GM23338 (cell line): ENCODE measurements at regions not wholly inside any gene's neighbourhood (a gene's known extent, or its start where the extent isn't known, plus 50 kb on each side); places are given as distances from the start of the nearest gene placed in this dataset.

Source experiments
- ATAC-seq: fragments of 200-7000 bp; cut with Tn5 transposase; 3 replicates; pipeline ENCODE4 v1.9.1; 2020
- DNase-seq: peaks from one replicate; pipeline ENCODE4 v3.0.0-alpha.2; 2015; ENCODE audit warnings: low spot score
- H2AFZ ChIP-seq: fragments of 200-600 bp; sonication (generic); 2 replicates; pipeline ENCODE4 v1.8.0; 2016; ENCODE audit warnings: antibody characterized with exemption, mild to moderate bottlenecking, moderate library complexity
- H3F3A ChIP-seq: fragments of 200-600 bp; sonication (generic); replicated peaks from 2 replicates; pipeline ENCODE4 v1.8.0; 2017; ENCODE audit warnings: antibody characterized with exemption, mixed run types, low read depth
- H3K27ac ChIP-seq: fragments of 200-600 bp; sonication (generic); 2 replicates; pipeline ENCODE4 v1.6.1; 2016; ENCODE audit warnings: low read depth
- H3K27me3 ChIP-seq: fragments of 200-600 bp; sonication (generic); 2 replicates; pipeline ENCODE4 v1.8.0; 2016; ENCODE audit warnings: mild to moderate bottlenecking, mixed run types, moderate library complexity; ENCODE audit not compliant: insufficient read depth
- H3K36me3 ChIP-seq: fragments of 200-600 bp; sonication (generic); 2 replicates; pipeline ENCODE4 v1.8.0; 2016; ENCODE audit warnings: mild to moderate bottlenecking; ENCODE audit not compliant: insufficient read depth
- H3K4me1 ChIP-seq: fragments of 200-600 bp; sonication (generic); 2 replicates; pipeline ENCODE4 v1.8.0; 2016; ENCODE audit warnings: mild to moderate bottlenecking, moderate library complexity; ENCODE audit not compliant: insufficient read depth
- H3K4me2 ChIP-seq: fragments of 200-600 bp; sonication (generic); 2 replicates; pipeline ENCODE4 v1.7.1; 2017; ENCODE audit warnings: mixed run types
- H3K4me3 ChIP-seq: fragments of 200-600 bp; sonication (generic); 2 replicates; pipeline ENCODE4 v1.6.1; 2016; ENCODE audit warnings: mixed run types
- H3K79me2 ChIP-seq: fragments of 200-600 bp; sonication (generic); replicated peaks from 2 replicates; pipeline ENCODE4 v1.8.0; 2017; ENCODE audit warnings: mild to moderate bottlenecking; ENCODE audit not compliant: insufficient read depth
- H3K9me2 ChIP-seq: fragments of 200-600 bp; sonication (generic); 2 replicates; pipeline ENCODE4 v1.8.0; 2017; ENCODE audit not compliant: insufficient read depth
- H4K20me1 ChIP-seq: fragments of 200-600 bp; sonication (generic); replicated peaks from 2 replicates; pipeline ENCODE4 v1.8.0; 2017; ENCODE audit warnings: mild to moderate bottlenecking; ENCODE audit not compliant: insufficient read depth
- H3K27ac Mint-ChIP-seq: 2 replicates; pipeline ENCODE4 v1.8.0; 2020; ENCODE audit warnings: inconsistent platforms, mild to moderate bottlenecking, moderate library complexity, mixed read lengths
- H3K27me3 Mint-ChIP-seq: 3 replicates; pipeline ENCODE4 v1.8.0; 2022; ENCODE audit warnings: low read depth, mild to moderate bottlenecking, moderate library complexity, mixed read lengths, inconsistent platforms; ENCODE audit not compliant: insufficient read depth, poor library complexity
- H3K36me3 Mint-ChIP-seq: 3 replicates; pipeline ENCODE4 v1.8.0; 2021; ENCODE audit warnings: low read depth, mild to moderate bottlenecking, inconsistent platforms, moderate library complexity, mixed read lengths
- H3K4me1 Mint-ChIP-seq: 3 replicates; pipeline ENCODE4 v1.8.0; 2020; ENCODE audit warnings: mild to moderate bottlenecking, inconsistent platforms, mixed read lengths
- H3K4me3 Mint-ChIP-seq: 3 replicates; pipeline ENCODE4 v1.8.0; 2021; ENCODE audit warnings: moderate library complexity, mild to moderate bottlenecking, inconsistent platforms, mixed read lengths
- H3K9me3 Mint-ChIP-seq: 3 replicates; pipeline ENCODE4 v1.8.0; 2020; ENCODE audit warnings: moderate library complexity, mild to moderate bottlenecking, inconsistent platforms, mixed read lengths
- CREB1 ChIP-seq: fragments of 250-450 bp; sonication (Bioruptor Pico); IDR thresholded peaks from 2 replicates; pipeline ENCODE4 v1.5.0; 2020; ENCODE audit warnings: low read depth, mild to moderate bottlenecking, moderate library complexity
- CTCF ChIP-seq, 2 experiments: fragments of 200-600 bp in 1 of 2; sonication (generic) in 1 of 2; conservative IDR thresholded peaks; 2 replicates each; pipeline versions ENCODE4 v1.5.1 to v1.6.1; 2016 to 2017; ENCODE audit warnings: antibody characterized with exemption in 2 of 2, low read depth in 2 of 2, mild to moderate bottlenecking in 2 of 2, moderate library complexity in 1 of 2
- ETS1 ChIP-seq: IDR thresholded peaks from 2 replicates; pipeline ENCODE4 v1.6.1; 2016; ENCODE audit warnings: antibody characterized with exemption
- EZH2 ChIP-seq: fragments of 200-600 bp; sonication (generic); IDR thresholded peaks from one replicate; pipeline ENCODE4 v1.8.0; 2017; ENCODE audit warnings: antibody characterized with exemption, mild to moderate bottlenecking, low read depth; ENCODE audit not compliant: unreplicated experiment
- EZH2phosphoT487 ChIP-seq: fragments of 200-600 bp; sonication (generic); IDR thresholded peaks from one replicate; pipeline ENCODE4 v1.8.1; 2018; ENCODE audit warnings: antibody characterized with exemption; ENCODE audit not compliant: unreplicated experiment
- JUNB ChIP-seq: IDR thresholded peaks from one replicate; pipeline ENCODE4 v1.6.1; 2016; ENCODE audit warnings: antibody characterized with exemption; ENCODE audit not compliant: unreplicated experiment
- NANOG ChIP-seq: IDR thresholded peaks from 2 replicates; pipeline ENCODE4 v1.6.1; 2016; ENCODE audit warnings: antibody characterized with exemption, borderline replicate concordance
- POLR2AphosphoS5 ChIP-seq: IDR thresholded peaks from 2 replicates; pipeline ENCODE4 v1.6.1; 2016; ENCODE audit warnings: antibody characterized with exemption, low read depth
- STAT1 ChIP-seq: IDR thresholded peaks from one replicate; pipeline ENCODE4 v1.6.1; 2016; ENCODE audit warnings: antibody characterized with exemption; ENCODE audit not compliant: unreplicated experiment
- ZNF114 ChIP-seq: fragments of 250-450 bp; sonication (Bioruptor Pico); IDR thresholded peaks from 2 replicates; pipeline ENCODE4 v1.5.0; 2020; ENCODE audit warnings: mild to moderate bottlenecking, moderate library complexity
- ZNF331 ChIP-seq: fragments of 250-450 bp; sonication (Bioruptor Pico); IDR thresholded peaks from 2 replicates; pipeline ENCODE4 v1.5.0; 2020; ENCODE audit warnings: low read depth, mild to moderate bottlenecking, moderate library complexity
- TF ChIP-seq, protein P1 (sequence below): IDR thresholded peaks from one replicate; pipeline ENCODE4 v1.6.1; 2018; ENCODE audit warnings: antibody characterized with exemption; ENCODE audit not compliant: unreplicated experiment

GRCh38 chr6:11659757-11660156 is 118.8 kb downstream of the ADTRP start (continued):
- TF ChIP-seq POLR2AphosphoS5: no peak
- TF ChIP-seq, protein P1, sequence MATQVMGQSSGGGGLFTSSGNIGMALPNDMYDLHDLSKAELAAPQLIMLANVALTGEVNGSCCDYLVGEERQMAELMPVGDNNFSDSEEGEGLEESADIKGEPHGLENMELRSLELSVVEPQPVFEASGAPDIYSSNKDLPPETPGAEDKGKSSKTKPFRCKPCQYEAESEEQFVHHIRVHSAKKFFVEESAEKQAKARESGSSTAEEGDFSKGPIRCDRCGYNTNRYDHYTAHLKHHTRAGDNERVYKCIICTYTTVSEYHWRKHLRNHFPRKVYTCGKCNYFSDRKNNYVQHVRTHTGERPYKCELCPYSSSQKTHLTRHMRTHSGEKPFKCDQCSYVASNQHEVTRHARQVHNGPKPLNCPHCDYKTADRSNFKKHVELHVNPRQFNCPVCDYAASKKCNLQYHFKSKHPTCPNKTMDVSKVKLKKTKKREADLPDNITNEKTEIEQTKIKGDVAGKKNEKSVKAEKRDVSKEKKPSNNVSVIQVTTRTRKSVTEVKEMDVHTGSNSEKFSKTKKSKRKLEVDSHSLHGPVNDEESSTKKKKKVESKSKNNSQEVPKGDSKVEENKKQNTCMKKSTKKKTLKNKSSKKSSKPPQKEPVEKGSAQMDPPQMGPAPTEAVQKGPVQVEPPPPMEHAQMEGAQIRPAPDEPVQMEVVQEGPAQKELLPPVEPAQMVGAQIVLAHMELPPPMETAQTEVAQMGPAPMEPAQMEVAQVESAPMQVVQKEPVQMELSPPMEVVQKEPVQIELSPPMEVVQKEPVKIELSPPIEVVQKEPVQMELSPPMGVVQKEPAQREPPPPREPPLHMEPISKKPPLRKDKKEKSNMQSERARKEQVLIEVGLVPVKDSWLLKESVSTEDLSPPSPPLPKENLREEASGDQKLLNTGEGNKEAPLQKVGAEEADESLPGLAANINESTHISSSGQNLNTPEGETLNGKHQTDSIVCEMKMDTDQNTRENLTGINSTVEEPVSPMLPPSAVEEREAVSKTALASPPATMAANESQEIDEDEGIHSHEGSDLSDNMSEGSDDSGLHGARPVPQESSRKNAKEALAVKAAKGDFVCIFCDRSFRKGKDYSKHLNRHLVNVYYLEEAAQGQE: no peak

DNA sequence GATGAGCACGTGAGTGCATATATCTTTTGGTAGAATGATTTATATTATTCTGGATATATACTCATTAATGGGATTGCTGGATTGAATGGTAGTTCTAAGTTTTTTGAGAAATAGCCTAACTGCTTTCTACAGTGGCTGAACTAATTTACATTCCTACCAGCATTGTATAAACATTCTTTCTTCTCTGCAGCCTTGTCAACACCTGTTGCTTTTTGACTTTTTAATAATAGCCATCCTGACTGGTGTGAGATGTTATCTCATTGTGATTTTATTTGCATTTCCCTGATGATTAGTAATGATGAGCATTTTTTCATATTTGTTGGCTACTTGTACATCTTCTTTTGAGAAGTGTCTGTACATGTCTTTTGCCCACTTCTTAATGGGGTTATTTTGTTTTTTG is 116.3 kb downstream of the ADTRP start:
- peaks cover 6% of the 10 kb centered on the region; the same call in 2 of the 3 replicates for H3K9me3 Mint-ChIP-seq
- H3K9me2 ChIP-seq: peaks cover 20% of the 10 kb centered on the region; the same call in 1 of the 2 replicates
- no peak overlapping the region for H3K27ac ChIP-seq
- ATAC-seq (no peak), DNase-seq (no peak)
- no peak overlapping the region for H3K4me3 ChIP-seq
- no peaks in the 10 kb centered on the region for H4K20me1 ChIP-seq
- H3K4me3 Mint-ChIP-seq: no peak overlapping the region
- no peaks in the 10 kb centered on the region for H3K4me1 ChIP-seq
- peaks cover 2% of the 10 kb centered on the region; the same call in 1 of the 3 replicates for H3K36me3 Mint-ChIP-seq
- no peaks in the 10 kb centered on the region for H3K79me2 ChIP-seq
- no peak overlapping the region for H2AFZ ChIP-seq
- H3K27me3 ChIP-seq: no peaks in the 10 kb centered on the region
- H3F3A ChIP-seq: no peaks in the 10 kb centered on the region
- no peak overlapping the region for H3K27ac Mint-ChIP-seq
- TF ChIP-seq CREB1 (CRISPR knock-in tag): no peak
- TF ChIP-seq JUNB: no peak
- no peak for TF ChIP-seq EZH2phosphoT487
- TF ChIP-seq STAT1: no peak
- no peak for TF ChIP-seq EZH2
- TF ChIP-seq, protein P1: no peak
- TF ChIP-seq ZNF331 (CRISPR knock-in tag): no peak
- TF ChIP-seq ZNF114 (CRISPR knock-in tag): no peak
- no peak for TF ChIP-seq CTCF (conservative IDR thresholded peaks at IDR 0.05; ENCODE audit: low read depth in 2 of 2)
- no peak for TF ChIP-seq NANOG
- no peak for TF ChIP-seq ETS1
- peaks cover 6% of the 10 kb centered on the region for H3K27me3 Mint-ChIP-seq
- H3K36me3 ChIP-seq: no peaks in the 10 kb centered on the region
- no peak overlapping the region for H3K4me2 ChIP-seq
- no peaks in the 10 kb centered on the region for H3K4me1 Mint-ChIP-seq
